H1 (cell line): ENCODE measurements at regions not wholly inside any gene's neighbourhood (a gene's known extent, or its start where the extent isn't known, plus 50 kb on each side); places are given as distances from the start of the nearest gene placed in this dataset.

Experiments
- CTCF ChIA-PET: fragments of 300-600 bp; sonication (Branson Sonifier 250); formaldehyde crosslinking; loops from one replicate; lab custom pipeline; 2021; ENCODE audit not compliant: partially characterized antibody; lab: Charles Lee
- POLR2A ChIA-PET: fragments of 300-600 bp; sonication (Branson Sonifier 250); formaldehyde crosslinking; loops from one replicate; lab custom pipeline; 2021; ENCODE audit warnings: inconsistent platforms; ENCODE audit not compliant: partially characterized antibody; lab: Charles Lee
- DNase-seq, 2 experiments: peaks; one replicate each; pipeline versions ENCODE4 v3.0.0 to v3.0.0-alpha.2; 2010 to 2022; ENCODE audit warnings: low spot score in 2 of 2, low read depth in 1 of 2, mixed read lengths in 1 of 2
- FAIRE-seq: peaks from 2 replicates; lab custom pipeline; 2011; peaks lifted over from hg19 to GRCh38; lab: Jason Lieb, UNC
- H2AFZ ChIP-seq: 2 replicates; pipeline ENCODE4 v1.8.1; 2012; ENCODE audit warnings: low read length, inconsistent platforms
- H2AK5ac ChIP-seq: 2 replicates; pipeline ENCODE4 v1.6.1; 2013; ENCODE audit warnings: low read depth, low read length
- H2BK120ac ChIP-seq: replicated peaks from 2 replicates; pipeline ENCODE3; 2013; ENCODE audit warnings: low read depth, low read length, inconsistent platforms
- H2BK12ac ChIP-seq: 2 replicates; pipeline ENCODE4 v1.6.1; 2013; ENCODE audit warnings: low read depth, low read length
- H2BK15ac ChIP-seq: 2 replicates; pipeline ENCODE4 v1.6.1; 2013; ENCODE audit warnings: low read length
- H2BK20ac ChIP-seq: 2 replicates; pipeline ENCODE4 v1.6.1; 2013; ENCODE audit warnings: low read length
- H2BK5ac ChIP-seq: 2 replicates; pipeline ENCODE4 v1.6.1; 2013; ENCODE audit warnings: low read depth, low read length
- H3K14ac ChIP-seq: 2 replicates; pipeline ENCODE4 v1.6.1; 2013; ENCODE audit warnings: inconsistent platforms; ENCODE audit not compliant: insufficient read length
- H3K18ac ChIP-seq: 2 replicates; pipeline ENCODE4 v1.6.1; 2013; ENCODE audit warnings: low read length; ENCODE audit errors: extremely low read depth
- H3K23ac ChIP-seq: 2 replicates; pipeline ENCODE4 v1.6.1; 2013; ENCODE audit warnings: inconsistent platforms; ENCODE audit not compliant: insufficient read length
- H3K23me2 ChIP-seq: 2 replicates; pipeline ENCODE4 v1.6.1; 2013; ENCODE audit warnings: low read depth, low read length
- H3K27ac ChIP-seq: 2 replicates; pipeline ENCODE4 v1.6.1; 2011; ENCODE audit warnings: low read depth, low read length, inconsistent platforms
- H3K27me3 ChIP-seq, 4 experiments: replicated peaks in 1 of 4; 1 replicate in 1 of 4; 2 replicates in 3 of 4; pipeline versions ENCODE4 v1.6.1 to v1.8.1; 2011 to 2013; ENCODE audit warnings: low read length in 3 of 4, mild to moderate bottlenecking in 3 of 4, inconsistent platforms in 2 of 4, mixed read lengths in 2 of 4, moderate library complexity in 1 of 4; ENCODE audit not compliant: control insufficient read depth in 3 of 4, insufficient read depth in 3 of 4; ENCODE audit errors: extremely low read depth in 1 of 4
- H3K36me3 ChIP-seq, 4 experiments: 2 replicates each; pipeline versions ENCODE4 v1.6.1 to v1.8.1; 2011 to 2013; ENCODE audit warnings: mild to moderate bottlenecking in 4 of 4, low read length in 3 of 4, moderate library complexity in 2 of 4, control low read depth in 1 of 4, inconsistent platforms in 1 of 4; ENCODE audit not compliant: insufficient read depth in 4 of 4, control insufficient read depth in 2 of 4
- H3K4ac ChIP-seq: replicated peaks from 2 replicates; pipeline ENCODE3; 2013; ENCODE audit warnings: low read length, low read depth, mixed read lengths, inconsistent platforms; ENCODE audit not compliant: insufficient read length
- H3K4me1 ChIP-seq, 4 experiments: replicated peaks in 1 of 4; 1 replicate in 1 of 4; 2 replicates in 3 of 4; pipeline versions ENCODE4 v1.6.1 to v1.8.1; 2011 to 2013; ENCODE audit warnings: low read length in 3 of 4, inconsistent platforms in 2 of 4, mixed read lengths in 1 of 4; ENCODE audit not compliant: insufficient read depth in 4 of 4, control insufficient read depth in 3 of 4
- H3K4me2 ChIP-seq, 2 experiments: 2 replicates each; pipeline versions ENCODE4 v1.6.1 to v1.8.1; 2011 to 2013; ENCODE audit warnings: low read depth in 2 of 2, low read length in 2 of 2, control low read depth in 1 of 2, inconsistent platforms in 1 of 2, mild to moderate bottlenecking in 1 of 2; ENCODE audit not compliant: insufficient read depth in 1 of 2
- H3K4me3 ChIP-seq, 4 experiments: fragments of 200-600, 300-600 bp in 1 of 4; sonication (generic), shearing (Covaris generic), sonication (Bioruptor Twin) in 1 of 4; 2 replicates each; pipeline versions ENCODE4 v1.5.1 to v1.8.1; 2011 to 2016; ENCODE audit warnings: low read length in 4 of 4, low read depth in 3 of 4, control low read depth in 2 of 4, inconsistent platforms in 2 of 4, mild to moderate bottlenecking in 2 of 4, mixed read lengths in 1 of 4, moderate library complexity in 1 of 4; ENCODE audit not compliant: insufficient read depth in 2 of 4; ENCODE audit errors: extremely low read depth in 1 of 4
- H3K56ac ChIP-seq: replicated peaks from 2 replicates; pipeline ENCODE3; 2013; ENCODE audit warnings: low read depth, mild to moderate bottlenecking, mixed read lengths, low read length, inconsistent platforms; ENCODE audit not compliant: insufficient read length
- H3K79me1 ChIP-seq: 2 replicates; pipeline ENCODE4 v1.6.1; 2013; ENCODE audit warnings: low read depth, low read length, control low read depth
- H3K79me2 ChIP-seq, 2 experiments: 2 replicates each; pipeline versions ENCODE4 v1.6.1 to v1.8.1; 2012 to 2013; ENCODE audit warnings: low read length in 2 of 2, mild to moderate bottlenecking in 2 of 2, inconsistent platforms in 1 of 2; ENCODE audit not compliant: insufficient read depth in 2 of 2, control insufficient read depth in 1 of 2
- H3K9ac ChIP-seq, 4 experiments: replicated peaks in 1 of 4; 1 replicate in 1 of 4; 2 replicates in 3 of 4; pipeline versions ENCODE4 v1.6.1 to v1.8.1; 2011 to 2013; ENCODE audit warnings: low read depth in 3 of 4, low read length in 3 of 4, control low read depth in 2 of 4, mild to moderate bottlenecking in 2 of 4, moderate library complexity in 2 of 4, inconsistent platforms in 1 of 4; ENCODE audit errors: extremely low read depth in 1 of 4
- H3K9me3 ChIP-seq, 2 experiments: 2 replicates each; pipeline versions ENCODE4 v1.6.1 to v1.8.1; 2012 to 2013; ENCODE audit warnings: mild to moderate bottlenecking in 2 of 2, moderate library complexity in 2 of 2, control low read depth in 1 of 2, inconsistent platforms in 1 of 2, low read depth in 1 of 2, low read length in 1 of 2, mixed read lengths in 1 of 2; ENCODE audit not compliant: insufficient read depth in 2 of 2
- H4K20me1 ChIP-seq, 2 experiments: replicated peaks in 1 of 2; 2 replicates each; pipeline versions ENCODE3 to v1.8.1; 2011 to 2013; ENCODE audit warnings: inconsistent platforms in 2 of 2, low read length in 2 of 2, mild to moderate bottlenecking in 1 of 2; ENCODE audit not compliant: insufficient read depth in 2 of 2, control insufficient read depth in 1 of 2
- H4K5ac ChIP-seq: 2 replicates; pipeline ENCODE4 v1.6.1; 2013; ENCODE audit warnings: low read length, low read depth, mixed read lengths, inconsistent platforms; ENCODE audit not compliant: insufficient read length
- H4K8ac ChIP-seq: 2 replicates; pipeline ENCODE4 v1.8.0; 2013; ENCODE audit warnings: mild to moderate bottlenecking, moderate library complexity, low read length, inconsistent platforms; ENCODE audit not compliant: insufficient read depth; ENCODE audit errors: extremely low read depth
- H4K91ac ChIP-seq: replicated peaks from 2 replicates; pipeline ENCODE3; 2013; ENCODE audit warnings: low read length, mixed read lengths, inconsistent platforms; ENCODE audit not compliant: insufficient read length
- CEBPB ChIP-seq: IDR thresholded peaks from 2 replicates; pipeline ENCODE4 v1.6.1; 2012; ENCODE audit warnings: low read depth, low read length
- CHD1 ChIP-seq: IDR thresholded peaks from 2 replicates; pipeline ENCODE4 v1.6.1; 2012; ENCODE audit warnings: low read depth, low read length, improper control_type of control experiment
- EGR1 ChIP-seq: IDR thresholded peaks from 2 replicates; pipeline ENCODE4 v1.6.1; 2011; ENCODE audit warnings: low read depth, low read length, borderline replicate concordance
- GABPA ChIP-seq: IDR thresholded peaks from 2 replicates; pipeline ENCODE4 v1.6.1; 2011; ENCODE audit warnings: mild to moderate bottlenecking, low read length, moderate library complexity, borderline replicate concordance; ENCODE audit not compliant: insufficient read depth
- NRF1 ChIP-seq: IDR thresholded peaks from 2 replicates; pipeline ENCODE4 v1.6.1; 2011; ENCODE audit warnings: mild to moderate bottlenecking, low read depth, low read length, improper control_type of control experiment
- RXRA ChIP-seq: IDR thresholded peaks from 2 replicates; pipeline ENCODE4 v1.6.1; 2011; ENCODE audit warnings: low read depth, mild to moderate bottlenecking, low read length, moderate library complexity; ENCODE audit not compliant: insufficient read depth
- SIN3A ChIP-seq, 2 experiments: IDR thresholded peaks in 1 of 2; conservative IDR thresholded peaks in 1 of 2; 2 replicates each; pipeline ENCODE4 v1.6.1; 2011 to 2012; ENCODE audit warnings: low read length in 2 of 2, improper control_type of control experiment in 1 of 2, low read depth in 1 of 2, mild to moderate bottlenecking in 1 of 2
- SRF ChIP-seq: IDR thresholded peaks from 2 replicates; pipeline ENCODE4 v1.6.1; 2011; ENCODE audit warnings: mild to moderate bottlenecking, low read depth, low read length, moderate library complexity
- TAF7 ChIP-seq: optimal IDR thresholded peaks from 2 replicates; pipeline ENCODE3; 2011; ENCODE audit warnings: low read depth, mild to moderate bottlenecking, inconsistent platforms, low read length, moderate library complexity, borderline replicate concordance
- WGBS, 2 experiments: shearing (Covaris generic) in 1 of 2; methylation state at CpG; one replicate each; pipeline versions ENCODE4 v1.1.6 to v1.1.7; 2013 to 2015; ENCODE audit warnings: low lambda C conversion rate in 2 of 2, mixed read lengths in 2 of 2, inconsistent platforms in 1 of 2, low coverage in 1 of 2, missing lambda C conversion rate in 1 of 2; ENCODE audit not compliant: insufficient replicate concordance in 2 of 2, insufficient coverage in 1 of 2, insufficient read length in 1 of 2; ENCODE audit errors: extremely low coverage in 1 of 2, missing lambda C conversion rate in 1 of 2; 5-methylcytosine and 5-hydroxymethylcytosine counted together
- TF ChIP-seq, protein P1 (sequence below): IDR thresholded peaks from 2 replicates; pipeline ENCODE4 v1.6.1; 2012; ENCODE audit warnings: low read length, inconsistent platforms
- TF ChIP-seq, protein P2 (sequence below): IDR thresholded peaks from 2 replicates; pipeline ENCODE4 v1.6.1; 2012; ENCODE audit warnings: inconsistent platforms
- TF ChIP-seq, protein P3 (sequence below): IDR thresholded peaks from 2 replicates; pipeline ENCODE4 v1.6.1; 2011; ENCODE audit warnings: low read length, improper control_type of control experiment

DNA sequence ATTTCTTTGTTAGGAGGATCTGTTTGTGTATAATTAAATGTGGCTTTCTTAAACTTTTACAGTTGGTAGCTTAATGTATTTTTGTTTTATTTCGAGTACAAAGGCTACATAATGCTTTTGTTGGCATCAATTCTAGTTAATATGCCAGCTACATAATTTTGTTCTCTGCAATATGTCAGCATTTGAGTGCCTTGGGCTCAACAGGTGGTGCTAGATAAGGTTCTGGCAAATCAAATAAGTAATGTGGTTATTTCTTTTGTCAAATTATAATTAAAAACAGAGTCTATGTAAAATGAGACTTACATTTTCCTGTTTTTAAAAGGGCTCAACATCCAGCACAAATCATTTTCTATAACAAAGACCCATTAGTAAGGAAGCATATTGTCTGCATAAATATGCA is 410.6 kb upstream of the NR5A2 start:
- Histone ChIP-seq H3K36me3 (no peaks in the 10 kb centered on the region), H3K23me2 (no peaks in the 10 kb centered on the region), H3K23ac (no peak overlapping the region), H4K20me1 (no peaks in the 10 kb centered on the region), H2BK12ac (no peak overlapping the region), H3K4me3 (no peak overlapping the region), H4K5ac (no peak overlapping the region), H2AK5ac (no peak overlapping the region), H3K9ac (no peak overlapping the region), H3K27me3 (no peaks in the 10 kb centered on the region), H4K8ac (no peak overlapping the region), H3K14ac (no peak overlapping the region), H3K79me2 (no peaks in the 10 kb centered on the region), H4K91ac (no peak overlapping the region), H3K18ac (no peak overlapping the region), H2AFZ (no peak overlapping the region), H3K4me2 (no peak overlapping the region), H2BK120ac (no peak overlapping the region), H2BK20ac (no peak overlapping the region), H3K4me1 (no peaks in the 10 kb centered on the region), H2BK5ac (no peak overlapping the region), H3K9me3 (no peaks in the 10 kb centered on the region), H3K27ac (no peak overlapping the region), H3K4ac (no peak overlapping the region), H2BK15ac (no peak overlapping the region), H3K79me1 (no peaks in the 10 kb centered on the region), H3K56ac (no peak overlapping the region)
- ChIA-PET CTCF (no interaction called here), POLR2A (no interaction called here)
- 84% methylated on average over 1 of the region's 1 CpG; no CpG with 5 or more reads in 1 of the 2 experiments for WGBS, 2 experiments
- FAIRE-seq (no peak), DNase-seq (no peak)
- TF ChIP-seq CEBPB, result no peak
- TF ChIP-seq, protein P1, sequence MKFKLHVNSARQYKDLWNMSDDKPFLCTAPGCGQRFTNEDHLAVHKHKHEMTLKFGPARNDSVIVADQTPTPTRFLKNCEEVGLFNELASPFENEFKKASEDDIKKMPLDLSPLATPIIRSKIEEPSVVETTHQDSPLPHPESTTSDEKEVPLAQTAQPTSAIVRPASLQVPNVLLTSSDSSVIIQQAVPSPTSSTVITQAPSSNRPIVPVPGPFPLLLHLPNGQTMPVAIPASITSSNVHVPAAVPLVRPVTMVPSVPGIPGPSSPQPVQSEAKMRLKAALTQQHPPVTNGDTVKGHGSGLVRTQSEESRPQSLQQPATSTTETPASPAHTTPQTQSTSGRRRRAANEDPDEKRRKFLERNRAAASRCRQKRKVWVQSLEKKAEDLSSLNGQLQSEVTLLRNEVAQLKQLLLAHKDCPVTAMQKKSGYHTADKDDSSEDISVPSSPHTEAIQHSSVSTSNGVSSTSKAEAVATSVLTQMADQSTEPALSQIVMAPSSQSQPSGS, result no peak
- no peak for TF ChIP-seq SRF
- TF ChIP-seq, protein P2, sequence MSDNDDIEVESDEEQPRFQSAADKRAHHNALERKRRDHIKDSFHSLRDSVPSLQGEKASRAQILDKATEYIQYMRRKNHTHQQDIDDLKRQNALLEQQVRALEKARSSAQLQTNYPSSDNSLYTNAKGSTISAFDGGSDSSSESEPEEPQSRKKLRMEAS, result no peak
- TF ChIP-seq RXRA, result no peak
- TF ChIP-seq, protein P3, sequence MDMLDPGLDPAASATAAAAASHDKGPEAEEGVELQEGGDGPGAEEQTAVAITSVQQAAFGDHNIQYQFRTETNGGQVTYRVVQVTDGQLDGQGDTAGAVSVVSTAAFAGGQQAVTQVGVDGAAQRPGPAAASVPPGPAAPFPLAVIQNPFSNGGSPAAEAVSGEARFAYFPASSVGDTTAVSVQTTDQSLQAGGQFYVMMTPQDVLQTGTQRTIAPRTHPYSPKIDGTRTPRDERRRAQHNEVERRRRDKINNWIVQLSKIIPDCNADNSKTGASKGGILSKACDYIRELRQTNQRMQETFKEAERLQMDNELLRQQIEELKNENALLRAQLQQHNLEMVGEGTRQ, result no peak
- no peak for TF ChIP-seq EGR1
- TF ChIP-seq NRF1, result no peak
- no peak for TF ChIP-seq GABPA
- no peak for TF ChIP-seq SIN3A (conservative IDR thresholded peaks at IDR 0.05 in 1 of 2, IDR thresholded peaks at IDR 0.05 in 1 of 2; ENCODE audit: low read depth in 1 of 2, low read length in 2 of 2)
- no peak for TF ChIP-seq CHD1
- no peak for TF ChIP-seq TAF7
